ENCODE measurements at regions not wholly inside any gene's neighbourhood (a gene's known extent, or its start where the extent isn't known, plus 50 kb on each side); places are given as distances from the start of the nearest gene placed in this dataset.

- TF ChIP-seq SP1 (IDR thresholded peaks at IDR 0.05; ENCODE audit: low read depth, low read length) (no peak), BACH1 (IDR thresholded peaks at IDR 0.05; ENCODE audit: low read length) (no peak)
Measured at GRCh38 chr20:60215816-60216730, 257.9 kb downstream of the CDH26 start (continued).

Data from H1 (cell line).